ENCODE measurements at regions not wholly inside any gene's neighbourhood (a gene's known extent, or its start where the extent isn't known, plus 50 kb on each side); places are given as distances from the start of the nearest gene placed in this dataset.

DNA sequence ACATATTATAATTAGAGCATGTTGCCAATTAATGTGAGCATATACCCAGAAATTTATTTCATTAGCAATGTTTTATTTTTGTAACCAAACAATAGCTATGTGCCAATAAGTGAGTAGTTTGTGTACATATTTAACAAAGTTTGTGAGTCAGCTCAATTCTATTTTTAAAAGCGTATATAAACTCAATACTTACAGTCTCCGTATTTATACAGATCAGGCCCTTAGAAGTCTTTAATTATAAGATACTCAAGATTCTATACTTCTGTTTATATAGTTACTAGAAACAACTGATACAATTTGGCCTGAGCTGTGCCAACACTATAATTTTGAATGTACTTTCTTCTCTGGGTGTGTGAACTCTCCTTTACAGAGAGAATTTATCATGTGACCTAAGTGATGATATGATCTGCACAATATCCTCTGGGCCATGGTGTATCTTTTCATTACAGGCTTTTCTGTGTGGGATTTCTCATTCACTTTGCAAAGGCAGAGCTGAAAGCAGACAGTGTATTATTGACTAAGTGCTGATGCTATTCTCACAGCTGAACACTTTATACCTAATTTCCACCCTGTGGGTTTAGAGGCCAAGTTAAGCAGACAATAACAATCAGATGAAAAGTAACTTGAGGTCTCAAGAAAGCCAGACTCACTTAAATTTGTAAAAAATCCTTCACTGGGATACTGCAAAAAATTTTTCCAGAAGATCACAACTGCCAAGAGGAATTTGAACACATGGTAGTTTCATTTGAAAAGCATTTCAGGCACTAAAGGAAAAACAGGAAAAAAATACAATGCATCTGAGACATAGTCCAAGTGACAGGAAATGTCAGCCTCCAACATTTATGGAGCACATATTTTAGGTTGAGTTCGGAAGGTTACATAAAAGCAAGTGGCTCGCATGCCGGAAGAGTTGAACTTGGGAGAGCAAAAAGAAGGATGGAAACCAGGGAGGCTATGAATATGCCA, 277.9 kb upstream of the SEMA6D start:
- DNase-seq (ENCODE audit: low read depth in 2 of 2) = peak in 1 of 2 donors; percentile 7

DNA sequence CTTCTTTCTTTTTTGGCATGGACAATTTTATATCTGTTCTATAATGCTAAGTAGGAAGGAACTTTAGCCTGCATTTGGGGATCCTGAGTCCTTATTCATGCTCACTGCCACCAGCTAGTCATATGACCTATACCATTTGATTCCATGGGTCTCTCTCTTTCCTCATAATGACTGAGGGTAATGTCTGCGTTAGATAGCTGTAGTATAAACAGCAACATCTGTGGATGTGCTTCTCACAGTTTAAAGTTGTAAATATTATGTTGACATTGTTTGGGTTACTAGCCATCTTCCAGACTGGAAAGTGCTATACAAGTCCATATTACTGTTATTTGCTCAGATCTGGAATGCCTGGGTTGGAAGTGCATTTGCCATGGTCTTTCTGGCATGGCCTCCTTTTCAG, 274.9 kb upstream of the SEMA6D start:
- no peak for DNase-seq (ENCODE audit: low read depth in 2 of 2)

GRCh38 chr15:47443839-47444238, 273.5 kb upstream of the SEMA6D start:
- DNase-seq (ENCODE audit: low read depth in 2 of 2) = no peak

DNA sequence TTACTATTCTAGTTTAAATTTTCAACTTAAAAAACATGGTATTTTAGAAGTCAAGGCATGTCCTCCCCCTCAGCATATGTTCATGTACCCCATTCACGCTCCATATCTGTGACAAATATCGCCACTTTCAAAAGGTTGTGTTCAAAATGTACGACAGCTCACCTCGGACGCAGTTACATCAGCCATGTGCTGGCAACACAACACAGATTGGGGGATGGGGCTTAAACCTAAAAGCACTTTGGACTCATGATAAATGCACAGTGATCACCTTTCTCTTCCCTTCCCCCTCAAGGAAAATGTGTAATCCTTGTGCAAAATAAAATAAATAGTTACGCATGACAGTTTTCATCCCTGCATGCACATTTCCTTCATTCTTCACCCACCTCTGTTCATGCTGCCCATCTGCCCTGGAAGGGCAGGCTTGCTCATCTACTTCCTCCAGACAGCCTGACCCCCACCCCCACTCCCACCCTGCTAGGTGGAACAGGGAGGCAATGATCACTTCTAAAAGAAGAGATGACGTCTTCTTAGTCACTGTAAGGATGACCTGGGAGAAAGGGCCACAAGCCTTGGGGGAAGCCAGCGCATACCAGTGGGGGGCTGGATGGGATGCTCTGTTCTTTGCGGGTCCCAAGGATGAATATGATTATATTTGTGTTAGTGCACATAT, 271.4 kb upstream of the SEMA6D start:
- no peak for DNase-seq (ENCODE audit: low read depth in 2 of 2)

DNA sequence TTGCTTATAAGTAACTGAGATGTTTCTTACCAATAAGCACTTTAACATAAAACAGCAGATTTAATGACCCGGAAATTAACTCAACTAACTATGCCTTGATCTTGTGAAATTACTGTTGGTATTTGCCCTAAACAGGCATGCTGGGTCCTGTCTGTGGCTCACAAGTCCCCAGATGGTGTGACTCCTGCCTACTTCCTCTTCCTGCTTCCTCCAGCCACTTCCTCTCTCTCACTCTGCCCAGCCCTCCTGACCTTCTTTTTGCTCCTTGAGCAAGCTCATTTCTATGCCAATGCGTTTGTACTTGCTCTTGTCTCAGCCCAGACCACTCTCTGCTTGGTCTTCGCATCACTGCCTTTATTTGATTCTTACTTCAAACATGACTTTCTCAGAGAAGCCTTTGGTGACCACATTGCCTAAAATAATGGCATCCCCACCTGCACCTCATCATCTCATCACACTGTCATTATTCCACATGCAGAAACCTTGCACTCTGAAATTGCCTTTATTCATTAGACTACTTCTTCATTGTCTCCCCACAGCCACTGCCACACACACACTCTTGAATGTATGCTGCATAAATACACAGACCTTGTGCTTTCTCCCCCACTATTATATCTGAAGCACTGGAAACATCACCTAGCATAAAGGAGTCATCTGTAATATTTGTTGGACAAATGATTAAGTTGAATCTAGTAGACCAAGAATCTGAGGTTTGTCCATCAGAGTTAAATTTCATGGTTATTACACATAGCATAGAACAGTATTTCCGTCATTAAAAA, 256.3 kb upstream of the SEMA6D start:
- no peak for DNase-seq (ENCODE audit: low read depth in 2 of 2)

DNA sequence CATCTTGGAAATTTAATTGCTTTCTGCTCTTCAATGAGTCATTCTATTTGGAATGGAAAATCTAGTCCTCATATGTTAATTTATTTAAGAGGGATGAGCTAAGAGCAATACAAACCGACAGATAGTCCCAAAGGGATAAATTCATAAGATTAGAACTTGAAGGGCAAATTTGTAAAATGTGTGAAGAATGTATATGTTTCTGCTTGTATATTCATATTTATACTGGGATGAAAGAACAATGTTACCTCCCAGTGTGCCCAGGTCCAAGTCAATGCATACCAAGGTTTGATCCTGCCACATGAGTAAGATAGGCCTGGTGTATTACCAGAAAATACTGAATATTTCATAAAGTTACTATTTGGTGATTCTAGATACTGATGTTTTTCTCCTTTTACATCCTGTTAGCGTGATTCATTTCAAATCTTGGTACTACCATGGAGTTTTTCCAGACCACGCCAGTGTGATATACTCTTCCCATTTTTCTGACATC, 255.6 kb upstream of the SEMA6D start:
- no peak for DNase-seq (ENCODE audit: low read depth in 2 of 2)

DNA sequence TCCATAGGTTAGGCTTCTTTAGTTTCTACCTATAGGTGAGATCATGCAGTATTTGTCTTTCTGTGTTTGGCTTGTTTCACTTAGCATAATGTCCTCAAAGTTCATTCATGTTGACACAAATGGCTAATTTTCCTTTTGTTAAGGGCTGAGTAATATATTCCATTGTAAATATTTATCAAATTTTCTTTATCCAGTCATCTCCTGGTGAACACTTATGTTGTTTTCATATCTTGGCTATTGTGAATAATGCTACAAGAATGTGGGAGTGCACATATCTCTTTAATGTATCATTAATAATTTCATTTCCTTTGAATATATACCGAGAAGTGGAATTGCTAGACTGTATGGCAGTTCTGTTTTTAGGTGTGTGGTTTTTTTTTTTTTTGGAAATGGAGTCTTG, 250.9 kb upstream of the SEMA6D start:
- DNase-seq (ENCODE audit: low read depth in 2 of 2) = peak in 1 of 2 donors; percentile 60

DNA sequence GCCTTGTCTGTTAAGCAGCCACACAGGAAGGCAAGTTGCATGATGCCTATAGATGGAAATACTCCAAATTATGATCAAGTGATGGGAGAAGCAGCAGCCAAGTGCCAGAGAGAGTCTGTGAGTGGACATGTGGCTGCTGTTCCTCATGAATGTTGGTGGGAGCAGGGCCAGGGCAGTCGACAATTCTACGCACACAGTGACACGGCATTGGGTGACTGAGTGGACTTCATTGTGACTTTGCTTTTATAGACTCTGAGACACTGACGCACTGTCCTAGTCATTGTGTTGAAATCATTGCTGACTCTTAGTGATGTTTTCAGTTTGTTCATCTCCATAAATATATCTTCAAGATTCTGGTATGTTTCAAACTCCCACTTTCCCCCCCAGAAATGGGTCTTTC, 246.3 kb upstream of the SEMA6D start:
- DNase-seq (ENCODE audit: low read depth in 2 of 2) = no peak

DNA sequence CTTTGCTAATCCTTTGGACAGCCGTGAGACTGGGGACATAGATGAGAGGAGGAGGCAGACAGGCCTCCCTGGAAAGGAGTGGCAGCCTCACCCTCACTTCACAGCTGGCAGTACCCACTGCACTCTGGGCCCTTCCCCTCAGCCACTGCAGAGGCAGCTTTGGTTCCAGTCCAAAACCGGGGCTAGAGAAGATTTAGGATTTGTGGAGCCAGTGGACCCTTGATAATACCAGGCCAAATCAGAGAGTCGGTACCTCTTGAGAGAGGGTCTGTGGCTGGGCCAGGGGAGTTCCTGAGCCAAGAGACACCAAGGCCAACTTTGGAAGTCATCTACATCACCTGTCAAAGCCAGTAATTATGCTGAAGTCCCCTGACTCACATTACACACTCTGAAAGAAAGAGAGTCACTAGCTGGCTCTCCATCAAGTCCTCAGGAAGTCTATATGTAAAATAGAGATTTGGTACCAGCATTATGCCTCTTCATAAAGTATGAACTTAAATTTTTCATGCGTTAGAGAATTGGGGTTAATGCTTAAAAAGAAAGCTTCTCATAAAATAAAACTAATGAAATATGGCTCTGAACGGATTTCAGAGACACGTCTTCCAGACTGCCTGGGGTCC, 244.1 kb upstream of the SEMA6D start:
- no peak for DNase-seq (ENCODE audit: low read depth in 2 of 2)

GRCh38 chr15:47473832-47474231, 243.5 kb upstream of the SEMA6D start:
- peak in 1 of 2 donors; percentile 47 for DNase-seq (ENCODE audit: low read depth in 2 of 2)

DNA sequence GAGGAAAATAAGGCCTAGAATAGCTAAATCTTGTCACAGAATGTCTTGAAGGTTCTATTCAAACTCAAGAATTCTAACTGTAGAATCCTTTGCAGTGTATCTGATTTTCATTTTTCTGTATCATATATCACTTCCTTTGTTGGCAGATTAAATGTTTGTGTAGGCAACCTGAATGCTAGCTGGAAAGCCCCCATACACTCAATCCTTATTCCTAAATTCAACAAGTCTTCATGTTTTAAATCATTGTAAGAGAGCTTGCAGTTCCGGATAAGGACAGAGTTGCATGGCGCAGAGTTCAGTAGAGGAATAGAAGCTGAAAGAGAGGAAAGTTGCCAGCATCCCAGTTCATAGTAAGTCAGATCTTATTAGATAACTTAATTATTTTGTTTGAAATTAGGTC, 242.0 kb upstream of the SEMA6D start:
- DNase-seq (ENCODE audit: low read depth in 2 of 2) = no peak

- no peak for DNase-seq (ENCODE audit: low read depth in 2 of 2)
Observed at GRCh38 chr15:47477341-47477740, 240.0 kb upstream of the SEMA6D start.

- DNase-seq (ENCODE audit: low read depth in 2 of 2) = peak; percentile 3 to 15
Observed at GRCh38 chr15:47484059-47484458, 233.2 kb upstream of the SEMA6D start.

DNA sequence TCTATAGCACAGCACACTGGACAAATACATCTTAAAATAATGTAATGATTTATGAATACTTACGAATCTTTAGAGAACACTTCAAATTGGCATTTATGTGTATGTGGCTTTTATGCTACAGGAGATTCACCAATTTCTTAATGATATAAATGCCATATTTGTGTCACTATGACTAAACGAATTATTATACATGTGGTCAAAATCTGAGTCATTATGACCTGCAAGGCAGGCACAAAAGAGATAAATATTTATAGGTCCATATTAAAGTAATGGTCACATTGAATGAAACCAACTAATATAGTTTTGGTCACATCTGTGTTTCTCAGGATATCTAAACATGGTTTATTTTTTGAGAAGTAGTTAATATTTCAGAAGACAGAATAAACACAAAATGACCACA, 232.3 kb upstream of the SEMA6D start:
- DNase-seq (ENCODE audit: low read depth in 2 of 2) = no peak

DNA sequence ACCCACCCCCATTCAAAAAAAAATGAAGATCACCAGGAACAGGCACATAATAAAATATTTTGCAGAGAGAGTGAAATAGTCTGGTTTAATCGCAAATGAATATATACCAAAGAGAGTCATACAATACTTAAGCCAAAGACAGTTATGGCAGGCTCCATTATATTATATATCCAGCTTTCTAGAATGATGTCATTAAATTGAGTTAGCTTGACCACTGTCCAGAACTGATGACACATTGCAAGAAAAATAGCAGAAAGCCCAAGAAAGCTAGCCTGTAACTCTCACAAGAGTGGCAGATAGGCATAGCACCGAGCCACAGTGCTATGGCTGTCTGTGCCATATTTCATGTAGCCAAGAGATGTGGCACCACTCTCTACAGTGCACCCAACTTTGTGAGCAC, 231.9 kb upstream of the SEMA6D start:
- DNase-seq (ENCODE audit: low read depth in 2 of 2) = no peak

DNA sequence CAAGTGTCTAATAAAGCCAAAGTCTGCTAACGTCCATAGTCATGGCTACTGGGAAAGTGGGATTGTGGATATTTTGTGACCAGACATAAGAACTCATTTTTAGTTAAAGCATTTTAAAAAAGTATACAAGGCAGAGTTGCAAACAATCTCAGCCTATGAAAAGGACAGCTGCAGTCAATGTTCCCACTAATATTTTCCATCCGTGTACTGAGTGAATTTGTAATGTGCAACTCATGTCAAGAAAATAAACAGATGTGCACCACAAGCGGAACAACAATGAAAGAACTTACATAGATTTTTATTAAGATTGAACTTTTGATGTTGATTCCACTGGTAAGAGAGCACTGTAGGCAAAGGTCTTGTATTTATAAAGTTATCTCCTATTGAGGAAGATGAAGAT, 231.3 kb upstream of the SEMA6D start:
- no peak for DNase-seq (ENCODE audit: low read depth in 2 of 2)

DNA sequence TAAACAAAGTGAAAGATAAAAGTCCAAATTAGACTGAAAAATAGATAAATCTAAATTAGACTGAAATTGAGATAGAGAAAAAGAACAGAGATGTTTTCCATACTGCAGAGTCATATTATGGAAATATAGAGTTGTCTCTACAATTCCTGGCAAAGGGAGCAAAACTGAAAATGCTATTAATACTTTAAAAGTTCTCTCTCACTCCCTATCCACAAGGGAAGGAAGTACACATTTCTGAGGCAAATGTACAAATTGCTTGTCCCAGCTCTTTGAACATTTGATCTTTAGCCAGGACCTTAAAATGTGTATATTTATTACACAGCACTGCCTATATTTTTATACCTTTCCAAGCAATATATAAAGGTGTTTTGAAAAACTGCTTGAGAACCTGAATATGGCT, 225.1 kb upstream of the SEMA6D start:
- DNase-seq (ENCODE audit: low read depth in 2 of 2) = no peak

- DNase-seq (ENCODE audit: low read depth in 2 of 2) = no peak
Observed at GRCh38 chr15:47493357-47494247, 223.7 kb upstream of the SEMA6D start.

- no peak for DNase-seq (ENCODE audit: low read depth in 2 of 2)
Observed at GRCh38 chr15:47496343-47497185, 220.7 kb upstream of the SEMA6D start.

DNA sequence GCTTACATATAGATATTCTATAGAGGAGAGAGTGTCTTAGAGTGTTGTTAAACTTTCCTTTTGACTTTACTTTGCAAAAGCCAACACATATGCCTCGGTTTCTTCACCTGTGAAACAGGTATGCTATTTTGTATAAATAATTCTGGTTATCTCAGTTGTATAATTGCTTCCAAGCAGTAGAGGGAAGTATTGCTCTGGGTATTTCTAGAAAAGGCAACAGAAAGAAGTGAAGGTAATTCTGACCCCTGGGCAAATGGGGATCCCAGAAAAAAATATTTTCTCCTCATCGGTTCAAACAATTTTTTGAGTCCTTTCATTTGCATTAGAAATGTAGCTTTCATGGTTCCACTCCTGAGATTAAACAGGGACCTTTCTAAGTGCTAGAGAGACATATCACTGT, 216.5 kb upstream of the SEMA6D start:
- DNase-seq (ENCODE audit: low read depth in 2 of 2) = no peak
